GM12873 (cell line): ENCODE measurements at regions not wholly inside any gene's neighbourhood (a gene's known extent, or its start where the extent isn't known, plus 50 kb on each side); places are given as distances from the start of the nearest gene placed in this dataset.

Source experiments
- TF ChIP-seq, protein P1 (sequence below): IDR thresholded peaks from 2 replicates; pipeline ENCODE4 v1.5.1; 2012; ENCODE audit warnings: low read depth, mild to moderate bottlenecking, moderate library complexity, low read length, control low read depth; ENCODE audit not compliant: insufficient read depth; ENCODE audit errors: missing control alignments

DNA sequence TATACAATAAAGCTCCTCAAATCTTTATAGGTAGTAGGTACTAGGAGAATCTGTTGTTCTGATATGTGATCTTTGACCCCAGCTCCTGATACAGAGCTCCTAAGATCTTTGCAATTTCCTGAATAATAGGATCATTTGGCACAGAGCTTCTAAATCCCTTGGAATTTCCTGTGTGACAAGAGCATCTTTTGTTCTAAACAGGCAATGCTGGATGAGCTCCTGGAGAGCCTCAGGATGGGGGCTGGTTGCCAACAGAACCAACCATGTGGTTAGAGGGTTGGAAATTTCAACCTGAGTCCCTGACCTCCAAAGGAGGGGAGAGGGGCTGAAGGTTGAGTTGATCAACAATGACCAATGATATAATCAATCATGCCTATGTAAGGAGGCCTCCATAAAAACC, 629.0 kb downstream of the CCSER2 start:
- TF ChIP-seq, protein P1, sequence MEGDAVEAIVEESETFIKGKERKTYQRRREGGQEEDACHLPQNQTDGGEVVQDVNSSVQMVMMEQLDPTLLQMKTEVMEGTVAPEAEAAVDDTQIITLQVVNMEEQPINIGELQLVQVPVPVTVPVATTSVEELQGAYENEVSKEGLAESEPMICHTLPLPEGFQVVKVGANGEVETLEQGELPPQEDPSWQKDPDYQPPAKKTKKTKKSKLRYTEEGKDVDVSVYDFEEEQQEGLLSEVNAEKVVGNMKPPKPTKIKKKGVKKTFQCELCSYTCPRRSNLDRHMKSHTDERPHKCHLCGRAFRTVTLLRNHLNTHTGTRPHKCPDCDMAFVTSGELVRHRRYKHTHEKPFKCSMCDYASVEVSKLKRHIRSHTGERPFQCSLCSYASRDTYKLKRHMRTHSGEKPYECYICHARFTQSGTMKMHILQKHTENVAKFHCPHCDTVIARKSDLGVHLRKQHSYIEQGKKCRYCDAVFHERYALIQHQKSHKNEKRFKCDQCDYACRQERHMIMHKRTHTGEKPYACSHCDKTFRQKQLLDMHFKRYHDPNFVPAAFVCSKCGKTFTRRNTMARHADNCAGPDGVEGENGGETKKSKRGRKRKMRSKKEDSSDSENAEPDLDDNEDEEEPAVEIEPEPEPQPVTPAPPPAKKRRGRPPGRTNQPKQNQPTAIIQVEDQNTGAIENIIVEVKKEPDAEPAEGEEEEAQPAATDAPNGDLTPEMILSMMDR: no peak

DNA sequence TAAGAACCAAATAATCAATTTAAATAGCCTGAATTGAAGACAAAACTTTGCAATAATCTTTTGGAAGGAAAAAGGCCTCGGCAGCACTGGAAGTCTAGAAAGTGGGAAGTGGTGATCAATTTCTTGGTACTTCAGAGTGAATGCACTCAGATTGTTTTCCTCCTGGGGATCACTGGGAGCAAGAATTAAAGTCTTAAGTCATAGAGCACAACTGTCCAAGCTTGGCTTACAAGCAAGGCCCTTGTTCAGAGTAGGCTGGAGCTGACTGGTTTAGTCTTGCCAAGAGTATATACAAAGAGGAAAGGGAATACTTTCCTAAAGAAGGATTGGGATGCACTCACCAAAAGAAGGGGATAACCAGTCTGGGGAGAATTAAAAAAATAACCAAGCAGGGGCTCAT, 637.1 kb downstream of the CCSER2 start:
- TF ChIP-seq, protein P1: no peak

DNA sequence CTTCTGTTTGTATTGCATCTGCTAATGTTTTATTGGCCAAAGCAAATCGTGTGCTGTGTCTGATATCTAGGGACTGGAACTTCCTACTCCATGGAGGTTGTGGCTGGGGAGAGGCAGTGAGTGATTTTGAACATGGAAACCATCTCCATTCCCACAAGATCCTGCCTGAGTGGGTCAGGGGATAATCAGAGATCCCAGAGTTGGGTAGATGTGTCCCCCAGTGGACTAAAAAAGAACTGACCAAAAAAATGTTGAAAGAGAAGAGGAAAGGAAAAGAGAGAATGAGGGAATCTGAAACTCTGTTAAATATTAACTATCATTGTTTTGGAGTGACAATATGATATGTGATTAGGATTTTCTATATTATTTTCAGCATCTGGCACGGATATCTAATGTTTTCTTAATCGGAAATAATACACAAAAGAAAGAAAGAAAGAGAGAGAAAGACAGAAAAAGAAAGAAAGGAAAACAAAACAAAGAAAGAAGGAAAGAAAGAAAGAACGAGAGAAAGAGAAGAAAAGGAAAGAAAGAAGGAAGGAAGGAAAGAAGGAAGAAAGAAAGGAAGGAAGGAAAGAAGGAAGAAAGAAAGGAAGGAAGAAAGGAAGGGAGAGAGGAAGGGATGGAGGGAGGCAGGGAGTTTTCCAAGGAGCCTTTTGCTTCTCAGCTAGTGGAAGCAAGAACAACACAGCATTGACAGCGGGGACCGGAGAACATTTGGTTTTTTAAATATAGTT, 638.5 kb downstream of the CCSER2 start:
- TF ChIP-seq, protein P1: no peak

DNA sequence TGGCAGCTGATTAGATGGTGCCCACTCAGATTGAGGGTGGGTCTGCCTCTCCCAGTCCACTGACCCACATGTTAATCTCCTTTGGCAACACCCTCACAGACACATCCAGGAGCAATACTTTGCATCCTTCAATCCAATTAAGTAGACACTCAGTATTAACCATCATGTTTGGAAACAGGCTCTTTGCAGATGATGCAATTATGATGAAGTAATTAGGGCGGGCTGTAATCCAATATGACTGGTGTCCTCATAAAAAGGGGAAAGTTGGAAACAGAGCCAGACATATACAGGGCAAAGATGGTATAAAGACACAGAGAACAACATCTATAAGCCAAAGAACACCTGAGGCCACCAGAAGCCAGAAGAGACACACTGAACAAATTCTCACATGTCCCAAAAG, 658.6 kb downstream of the CCSER2 start:
- TF ChIP-seq, protein P1: no peak

DNA sequence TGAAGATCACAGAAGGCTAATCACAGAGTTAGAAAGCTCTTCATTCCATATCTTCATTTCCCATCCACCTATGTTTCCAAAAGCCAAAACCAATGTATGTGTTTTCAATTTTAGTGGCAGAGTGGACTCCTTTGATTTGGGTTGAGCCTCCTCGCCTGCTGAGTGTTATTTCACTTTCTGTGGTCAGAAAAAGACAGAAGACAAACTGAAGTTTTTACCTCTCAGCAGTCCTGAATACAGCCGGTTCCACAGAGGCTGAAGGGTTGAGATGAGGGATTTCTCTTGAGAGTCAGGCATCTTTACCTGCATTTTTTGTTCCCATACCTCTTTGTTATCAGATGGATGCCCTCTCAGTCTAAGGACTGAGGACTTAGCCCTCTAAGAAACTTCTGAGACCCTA, 659.6 kb downstream of the CCSER2 start:
- TF ChIP-seq, protein P1: no peak

DNA sequence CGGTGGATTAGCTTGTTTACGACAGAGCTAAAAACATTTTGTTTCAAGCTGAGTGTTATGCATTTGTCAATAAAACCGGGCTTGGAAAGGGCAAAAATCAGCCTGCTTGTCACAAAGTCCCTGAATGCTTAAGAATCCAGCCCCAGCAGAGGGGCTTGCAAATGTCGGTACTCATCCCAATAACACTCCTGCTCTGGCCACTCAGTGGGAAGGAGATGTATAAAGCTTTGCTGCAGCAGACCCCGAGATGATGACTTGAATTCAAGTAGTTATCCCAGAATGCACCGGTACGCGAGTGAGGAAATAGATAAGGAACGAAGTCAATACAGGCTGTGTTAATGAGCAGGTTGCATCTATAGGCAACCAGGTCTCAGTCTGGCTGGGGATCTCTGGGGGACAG, 662.3 kb downstream of the CCSER2 start:
- TF ChIP-seq, protein P1: no peak

DNA sequence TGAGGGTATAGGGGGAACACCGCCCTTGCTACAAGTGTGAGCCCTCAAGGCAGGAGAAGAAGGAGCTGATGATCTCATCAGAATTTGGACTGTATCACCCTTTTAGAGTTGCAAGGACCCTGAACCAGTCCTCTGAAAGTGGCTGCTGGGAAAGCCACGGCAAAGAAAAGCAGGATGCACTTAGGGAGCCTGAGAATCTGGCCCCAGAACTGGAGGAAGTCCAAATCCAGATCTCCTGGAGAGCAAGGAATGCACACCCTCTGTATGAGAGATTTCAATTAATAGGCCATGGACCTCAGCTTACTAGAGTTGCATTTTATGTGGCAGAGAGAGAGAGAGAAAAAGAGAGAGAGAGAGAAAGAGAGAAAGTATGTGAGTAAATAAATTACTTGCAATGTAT, 662.9 kb downstream of the CCSER2 start:
- TF ChIP-seq, protein P1: no peak
